ENCODE measurements at regions not wholly inside any gene's neighbourhood (a gene's known extent, or its start where the extent isn't known, plus 50 kb on each side); places are given as distances from the start of the nearest gene placed in this dataset.

DNA sequence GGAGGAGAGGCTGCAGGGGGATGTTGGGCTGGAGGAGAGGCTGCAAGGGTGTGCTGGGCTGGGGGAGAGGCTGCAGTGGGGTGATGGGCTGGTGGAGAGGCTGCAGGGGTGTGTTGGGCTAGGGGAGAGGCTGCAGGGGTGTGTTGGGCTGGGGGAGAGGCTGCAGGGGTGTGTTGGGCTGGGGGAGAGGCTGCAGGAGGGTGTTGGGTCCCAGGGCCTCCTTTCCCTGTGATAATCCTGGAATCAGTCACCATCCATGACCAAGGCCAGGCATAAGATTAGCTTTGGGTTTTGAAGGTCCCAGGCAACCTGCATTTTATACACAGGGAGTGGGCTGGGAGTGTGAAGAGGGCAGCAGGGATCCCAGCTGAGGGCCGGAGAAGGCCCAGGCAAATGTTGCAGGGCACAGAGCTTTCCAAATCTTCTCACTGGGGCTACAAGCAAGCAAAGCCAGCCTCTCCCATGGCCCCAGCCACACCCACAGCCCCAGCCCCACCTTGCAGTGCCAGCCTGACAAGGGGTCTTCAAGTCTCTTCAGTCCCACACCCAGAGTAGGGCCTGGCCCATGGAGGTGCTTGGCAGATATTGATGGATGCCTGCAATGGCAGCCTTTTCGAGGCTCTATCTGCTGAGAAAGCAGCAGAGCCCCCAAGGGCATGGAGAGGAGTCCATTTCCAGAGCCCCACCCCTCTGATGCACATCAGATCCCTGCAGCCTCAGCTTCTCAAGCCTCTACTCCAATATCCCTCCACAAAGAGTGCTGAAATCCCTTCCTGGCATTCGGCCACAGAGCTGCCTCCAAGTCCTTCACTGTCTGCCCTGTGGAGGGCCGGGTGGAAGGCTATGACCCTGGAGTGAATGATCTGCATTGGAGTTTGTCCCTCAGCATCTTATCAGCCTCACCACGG, 50.3 kb upstream of the GLI2 start:
- TF ChIP-seq, protein P1, sequence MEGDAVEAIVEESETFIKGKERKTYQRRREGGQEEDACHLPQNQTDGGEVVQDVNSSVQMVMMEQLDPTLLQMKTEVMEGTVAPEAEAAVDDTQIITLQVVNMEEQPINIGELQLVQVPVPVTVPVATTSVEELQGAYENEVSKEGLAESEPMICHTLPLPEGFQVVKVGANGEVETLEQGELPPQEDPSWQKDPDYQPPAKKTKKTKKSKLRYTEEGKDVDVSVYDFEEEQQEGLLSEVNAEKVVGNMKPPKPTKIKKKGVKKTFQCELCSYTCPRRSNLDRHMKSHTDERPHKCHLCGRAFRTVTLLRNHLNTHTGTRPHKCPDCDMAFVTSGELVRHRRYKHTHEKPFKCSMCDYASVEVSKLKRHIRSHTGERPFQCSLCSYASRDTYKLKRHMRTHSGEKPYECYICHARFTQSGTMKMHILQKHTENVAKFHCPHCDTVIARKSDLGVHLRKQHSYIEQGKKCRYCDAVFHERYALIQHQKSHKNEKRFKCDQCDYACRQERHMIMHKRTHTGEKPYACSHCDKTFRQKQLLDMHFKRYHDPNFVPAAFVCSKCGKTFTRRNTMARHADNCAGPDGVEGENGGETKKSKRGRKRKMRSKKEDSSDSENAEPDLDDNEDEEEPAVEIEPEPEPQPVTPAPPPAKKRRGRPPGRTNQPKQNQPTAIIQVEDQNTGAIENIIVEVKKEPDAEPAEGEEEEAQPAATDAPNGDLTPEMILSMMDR (IDR thresholded peaks at IDR 0.05): no peak
- TF ChIP-seq POLR2A (IDR thresholded peaks at IDR 0.05): no peak
